ENCODE measurements at regions not wholly inside any gene's neighbourhood (a gene's known extent, or its start where the extent isn't known, plus 50 kb on each side); places are given as distances from the start of the nearest gene placed in this dataset.

- no peak for DNase-seq
These were observed 213.7 kb downstream of the SAMD5 start for GRCh38 chr6:147722158-147722557.

- DNase-seq: no peak
These were observed 216.0 kb downstream of the SAMD5 start for GRCh38 chr6:147724454-147724853.

- no peak for DNase-seq
These were observed 217.9 kb downstream of the SAMD5 start for GRCh38 chr6:147726342-147726741.

GRCh38 chr6:147728903-147729302 is 220.4 kb downstream of the SAMD5 start:
- DNase-seq: no peak

GRCh38 chr6:147733686-147734085 is 225.2 kb downstream of the SAMD5 start:
- DNase-seq: no peak

- no peak for DNase-seq
These were observed 225.7 kb downstream of the SAMD5 start for GRCh38 chr6:147734151-147734550.

- DNase-seq: no peak
These were observed 227.4 kb downstream of the SAMD5 start for GRCh38 chr6:147735924-147736323.

- no peak for DNase-seq
These were observed 228.6 kb downstream of the SAMD5 start for GRCh38 chr6:147737115-147737514.

- no peak for DNase-seq
These were observed 229.6 kb downstream of the SAMD5 start for GRCh38 chr6:147738099-147738498.

GRCh38 chr6:147738516-147739162 is 230.1 kb downstream of the SAMD5 start:
- DNase-seq: no peak

- DNase-seq: no peak
These were observed 231.8 kb downstream of the SAMD5 start for GRCh38 chr6:147740326-147740725.

GRCh38 chr6:147740916-147741315 is 232.4 kb downstream of the SAMD5 start:
- no peak for DNase-seq

- no peak for DNase-seq
These were observed 232.9 kb downstream of the SAMD5 start for GRCh38 chr6:147741389-147741788.

GRCh38 chr6:147742440-147742839 is 233.9 kb downstream of the SAMD5 start:
- no peak for DNase-seq

- no peak for DNase-seq
These were observed 235.5 kb downstream of the SAMD5 start for GRCh38 chr6:147744012-147744411.

- DNase-seq: no peak
These were observed 240.8 kb downstream of the SAMD5 start for GRCh38 chr6:147749331-147749730.

- DNase-seq: no peak
These were observed 241.9 kb downstream of the SAMD5 start for GRCh38 chr6:147750413-147750812.

GRCh38 chr6:147751232-147751631 is 242.7 kb downstream of the SAMD5 start:
- no peak for DNase-seq

- DNase-seq: no peak
These were observed 244.4 kb downstream of the SAMD5 start for GRCh38 chr6:147752689-147753403.

- no peak for DNase-seq
These were observed 247.5 kb downstream of the SAMD5 start for GRCh38 chr6:147755999-147756398.

- no peak for DNase-seq
These were observed 248.4 kb downstream of the SAMD5 start for GRCh38 chr6:147756891-147757290.

GRCh38 chr6:147757291-147757690 is 248.8 kb downstream of the SAMD5 start:
- no peak for DNase-seq

- DNase-seq: no peak
These were observed 249.8 kb downstream of the SAMD5 start for GRCh38 chr6:147758303-147758702.

GRCh38 chr6:147759093-147759492 is 250.6 kb downstream of the SAMD5 start:
- DNase-seq: no peak

GRCh38 chr6:147759536-147759935 is 251.0 kb downstream of the SAMD5 start:
- no peak for DNase-seq
